ENCODE measurements at regions not wholly inside any gene's neighbourhood (a gene's known extent, or its start where the extent isn't known, plus 50 kb on each side); places are given as distances from the start of the nearest gene placed in this dataset.

- Mint-ChIP-seq H3K36me3 (ENCODE audit: low read depth) (no peaks in the 10 kb centered on the region), H3K9me3 (no peaks in the 10 kb centered on the region), H3K27ac (no peak overlapping the region), H3K4me3 (no peak overlapping the region), H3K4me1 (ENCODE audit: low read depth) (no peaks in the 10 kb centered on the region), H3K27me3 (no peaks in the 10 kb centered on the region)
- no peak for DNase-seq
Observed at GRCh38 chr3:154011036-154011435, 110.2 kb upstream of the ARHGEF26 start.

GRCh38 chr3:154013736-154014135 lies 107.5 kb upstream of the ARHGEF26 start:
- Mint-ChIP-seq H3K27ac (no peak overlapping the region), H3K36me3 (ENCODE audit: low read depth) (no peaks in the 10 kb centered on the region), H3K27me3 (peaks cover 3% of the 10 kb centered on the region), H3K4me1 (ENCODE audit: low read depth) (no peaks in the 10 kb centered on the region), H3K4me3 (no peak overlapping the region), H3K9me3 (no peaks in the 10 kb centered on the region)
- DNase-seq: no peak

GRCh38 chr3:154015307-154015706 lies 105.9 kb upstream of the ARHGEF26 start:
- Mint-ChIP-seq H3K27me3 (peaks cover 3% of the 10 kb centered on the region), H3K4me1 (ENCODE audit: low read depth) (no peaks in the 10 kb centered on the region), H3K27ac (no peak overlapping the region), H3K4me3 (no peak overlapping the region), H3K36me3 (ENCODE audit: low read depth) (no peaks in the 10 kb centered on the region), H3K9me3 (no peaks in the 10 kb centered on the region)
- DNase-seq: no peak

GRCh38 chr3:154018100-154018696 lies 103.0 kb upstream of the ARHGEF26 start:
- H3K36me3 Mint-ChIP-seq (ENCODE audit: low read depth): no peaks in the 10 kb centered on the region
- peak; percentile 32 for DNase-seq
- H3K27me3 Mint-ChIP-seq: peaks cover 3% of the 10 kb centered on the region
- no peak overlapping the region for H3K4me3 Mint-ChIP-seq
- H3K4me1 Mint-ChIP-seq (ENCODE audit: low read depth): no peaks in the 10 kb centered on the region
- no peak overlapping the region for H3K27ac Mint-ChIP-seq
- no peaks in the 10 kb centered on the region for H3K9me3 Mint-ChIP-seq

GRCh38 chr3:154022606-154023005 lies 98.6 kb upstream of the ARHGEF26 start:
- no peaks in the 10 kb centered on the region for H3K4me1 Mint-ChIP-seq (ENCODE audit: low read depth)
- H3K27me3 Mint-ChIP-seq: peaks cover 6% of the 10 kb centered on the region
- no peaks in the 10 kb centered on the region for H3K9me3 Mint-ChIP-seq
- H3K36me3 Mint-ChIP-seq (ENCODE audit: low read depth): no peaks in the 10 kb centered on the region
- DNase-seq: no peak
- H3K27ac Mint-ChIP-seq: no peak overlapping the region
- no peak overlapping the region for H3K4me3 Mint-ChIP-seq

- Mint-ChIP-seq H3K4me1 (ENCODE audit: low read depth) (no peaks in the 10 kb centered on the region), H3K4me3 (no peak overlapping the region), H3K27ac (no peak overlapping the region), H3K9me3 (no peaks in the 10 kb centered on the region), H3K27me3 (peaks cover 6% of the 10 kb centered on the region), H3K36me3 (ENCODE audit: low read depth) (no peaks in the 10 kb centered on the region)
- no peak for DNase-seq
Observed at GRCh38 chr3:154023148-154023547, 98.0 kb upstream of the ARHGEF26 start.

GRCh38 chr3:154025007-154025406 lies 96.2 kb upstream of the ARHGEF26 start:
- Mint-ChIP-seq H3K9me3 (no peaks in the 10 kb centered on the region), H3K36me3 (ENCODE audit: low read depth) (no peaks in the 10 kb centered on the region), H3K27ac (no peak overlapping the region), H3K27me3 (peaks cover 3% of the 10 kb centered on the region), H3K4me3 (no peak overlapping the region), H3K4me1 (ENCODE audit: low read depth) (no peaks in the 10 kb centered on the region)
- no peak for DNase-seq

GRCh38 chr3:154029926-154030325 lies 91.3 kb upstream of the ARHGEF26 start:
- no peaks in the 10 kb centered on the region for H3K9me3 Mint-ChIP-seq
- H3K27me3 Mint-ChIP-seq: no peaks in the 10 kb centered on the region

GRCh38 chr3:154034797-154035330 lies 86.3 kb upstream of the ARHGEF26 start:
- Mint-ChIP-seq H3K4me3 (no peak overlapping the region), H3K27me3 (no peaks in the 10 kb centered on the region), H3K27ac (no peak overlapping the region), H3K36me3 (ENCODE audit: low read depth) (no peaks in the 10 kb centered on the region), H3K9me3 (no peaks in the 10 kb centered on the region), H3K4me1 (ENCODE audit: low read depth) (no peaks in the 10 kb centered on the region)
- DNase-seq: no peak

More at GRCh38 chr3:154029926-154030325, 91.3 kb upstream of the ARHGEF26 start:
- H3K4me1 Mint-ChIP-seq (ENCODE audit: low read depth): no peaks in the 10 kb centered on the region
- DNase-seq: no peak
- H3K4me3 Mint-ChIP-seq: no peak overlapping the region
- no peak overlapping the region for H3K27ac Mint-ChIP-seq
- H3K36me3 Mint-ChIP-seq (ENCODE audit: low read depth): no peaks in the 10 kb centered on the region

- no peaks in the 10 kb centered on the region for H3K36me3 Mint-ChIP-seq (ENCODE audit: low read depth)
Observed at GRCh38 chr3:154040283-154040682, 80.9 kb upstream of the ARHGEF26 start.

GRCh38 chr3:154044671-154045070 lies 76.5 kb upstream of the ARHGEF26 start:
- H3K27me3 Mint-ChIP-seq: peaks cover 15% of the 10 kb centered on the region
- no peak overlapping the region for H3K27ac Mint-ChIP-seq
- no peaks in the 10 kb centered on the region for H3K36me3 Mint-ChIP-seq (ENCODE audit: low read depth)
- H3K9me3 Mint-ChIP-seq: no peaks in the 10 kb centered on the region
- H3K4me1 Mint-ChIP-seq (ENCODE audit: low read depth): no peaks in the 10 kb centered on the region
- H3K4me3 Mint-ChIP-seq: no peak overlapping the region
- no peak for DNase-seq

More at GRCh38 chr3:154040283-154040682, 80.9 kb upstream of the ARHGEF26 start:
- no peaks in the 10 kb centered on the region for H3K9me3 Mint-ChIP-seq
- peaks cover 7% of the 10 kb centered on the region for H3K27me3 Mint-ChIP-seq
- H3K4me1 Mint-ChIP-seq (ENCODE audit: low read depth): no peaks in the 10 kb centered on the region
- H3K27ac Mint-ChIP-seq: no peak overlapping the region
- no peak overlapping the region for H3K4me3 Mint-ChIP-seq
- DNase-seq: no peak

- H3K36me3 Mint-ChIP-seq (ENCODE audit: low read depth): no peaks in the 10 kb centered on the region
- H3K27ac Mint-ChIP-seq: no peak overlapping the region
- DNase-seq: no peak
- no peaks in the 10 kb centered on the region for H3K9me3 Mint-ChIP-seq
- no peaks in the 10 kb centered on the region for H3K4me1 Mint-ChIP-seq (ENCODE audit: low read depth)
- H3K4me3 Mint-ChIP-seq: no peak overlapping the region
- H3K27me3 Mint-ChIP-seq: peaks cover 26% of the 10 kb centered on the region
Observed at GRCh38 chr3:154050216-154050615, 71.0 kb upstream of the ARHGEF26 start.

GRCh38 chr3:154050766-154051165 lies 70.4 kb upstream of the ARHGEF26 start:
- Mint-ChIP-seq H3K36me3 (ENCODE audit: low read depth) (no peaks in the 10 kb centered on the region), H3K27me3 (peaks cover 24% of the 10 kb centered on the region), H3K4me1 (ENCODE audit: low read depth) (no peaks in the 10 kb centered on the region), H3K9me3 (no peaks in the 10 kb centered on the region), H3K4me3 (no peak overlapping the region), H3K27ac (no peak overlapping the region)
- DNase-seq: no peak

- H3K27ac Mint-ChIP-seq: no peak overlapping the region
- H3K27me3 Mint-ChIP-seq: no peaks in the 10 kb centered on the region
- no peak for DNase-seq
- H3K4me3 Mint-ChIP-seq: no peak overlapping the region
- H3K9me3 Mint-ChIP-seq: no peaks in the 10 kb centered on the region
- no peaks in the 10 kb centered on the region for H3K4me1 Mint-ChIP-seq (ENCODE audit: low read depth)
- no peaks in the 10 kb centered on the region for H3K36me3 Mint-ChIP-seq (ENCODE audit: low read depth)
Observed at GRCh38 chr3:154059833-154060232, 61.4 kb upstream of the ARHGEF26 start.

GRCh38 chr3:154060238-154061000 lies 60.8 kb upstream of the ARHGEF26 start:
- H3K4me1 Mint-ChIP-seq (ENCODE audit: low read depth): no peaks in the 10 kb centered on the region
- no peak for DNase-seq
- H3K27me3 Mint-ChIP-seq: no peaks in the 10 kb centered on the region

More at GRCh38 chr3:154060238-154061000, 60.8 kb upstream of the ARHGEF26 start:
- H3K9me3 Mint-ChIP-seq: no peaks in the 10 kb centered on the region
- no peak overlapping the region for H3K4me3 Mint-ChIP-seq
- no peak overlapping the region for H3K27ac Mint-ChIP-seq
- H3K36me3 Mint-ChIP-seq (ENCODE audit: low read depth): no peaks in the 10 kb centered on the region
